ENCODE measurements at regions not wholly inside any gene's neighbourhood (a gene's known extent, or its start where the extent isn't known, plus 50 kb on each side); places are given as distances from the start of the nearest gene placed in this dataset.

- Histone ChIP-seq H3K27me3 (ENCODE audit: insufficient read depth, low read length) (no peaks in the 10 kb centered on the region), H3K27ac (ENCODE audit: low read depth, low read length) (no peak overlapping the region), H3K4me3 (ENCODE audit: insufficient read depth, low read length) (no peak overlapping the region), H4K20me1 (ENCODE audit: insufficient read depth, low read length) (no peaks in the 10 kb centered on the region), H2AFZ (ENCODE audit: low read length) (no peak overlapping the region), H3K79me2 (ENCODE audit: insufficient read depth, low read length) (no peaks in the 10 kb centered on the region), H3K36me3 (ENCODE audit: insufficient read depth, low read length) (no peaks in the 10 kb centered on the region), H3K9me3 (ENCODE audit: low read depth, low read length) (no peaks in the 10 kb centered on the region), H3K4me1 (ENCODE audit: insufficient read depth, low read length) (no peaks in the 10 kb centered on the region), H3K4me2 (ENCODE audit: insufficient read depth, low read length) (no peak overlapping the region)
- no peak for DNase-seq (ENCODE audit: insufficient read length, low spot score, missing footprints)
- no peak for TF ChIP-seq CTCF (IDR thresholded peaks at IDR 0.05; ENCODE audit: extremely low read depth, low read depth, low read length)
Measured at GRCh38 chr6:139485185-139485584, 110.7 kb upstream of the CITED2 start.

- DNase-seq (ENCODE audit: insufficient read length, low spot score, missing footprints), result no peak
- H3K9me3 ChIP-seq (ENCODE audit: low read depth, low read length), result no peaks in the 10 kb centered on the region
- H3K36me3 ChIP-seq (ENCODE audit: insufficient read depth, low read length), result no peaks in the 10 kb centered on the region
- TF ChIP-seq CTCF (IDR thresholded peaks at IDR 0.05; ENCODE audit: extremely low read depth, low read depth, low read length), result no peak
- no peaks in the 10 kb centered on the region for H4K20me1 ChIP-seq (ENCODE audit: insufficient read depth, low read length)
- no peak overlapping the region for H3K4me3 ChIP-seq (ENCODE audit: insufficient read depth, low read length)
- no peaks in the 10 kb centered on the region for H3K27me3 ChIP-seq (ENCODE audit: insufficient read depth, low read length)
- H3K4me1 ChIP-seq (ENCODE audit: insufficient read depth, low read length), result no peaks in the 10 kb centered on the region
- no peak overlapping the region for H3K27ac ChIP-seq (ENCODE audit: low read depth, low read length)
- H3K79me2 ChIP-seq (ENCODE audit: insufficient read depth, low read length), result no peaks in the 10 kb centered on the region
- H2AFZ ChIP-seq (ENCODE audit: low read length), result no peak overlapping the region
- no peak overlapping the region for H3K4me2 ChIP-seq (ENCODE audit: insufficient read depth, low read length)
Measured at GRCh38 chr6:139483079-139483478, 108.6 kb upstream of the CITED2 start.

GRCh38 chr6:139482287-139482686, 107.8 kb upstream of the CITED2 start:
- no peak for TF ChIP-seq CTCF (IDR thresholded peaks at IDR 0.05; ENCODE audit: extremely low read depth, low read depth, low read length)
- Histone ChIP-seq H3K79me2 (ENCODE audit: insufficient read depth, low read length) (no peaks in the 10 kb centered on the region), H3K4me1 (ENCODE audit: insufficient read depth, low read length) (no peaks in the 10 kb centered on the region), H3K36me3 (ENCODE audit: insufficient read depth, low read length) (no peaks in the 10 kb centered on the region), H3K27me3 (ENCODE audit: insufficient read depth, low read length) (no peaks in the 10 kb centered on the region), H3K4me3 (ENCODE audit: insufficient read depth, low read length) (no peak overlapping the region), H3K9me3 (ENCODE audit: low read depth, low read length) (no peaks in the 10 kb centered on the region), H3K27ac (ENCODE audit: low read depth, low read length) (no peak overlapping the region), H4K20me1 (ENCODE audit: insufficient read depth, low read length) (no peaks in the 10 kb centered on the region), H3K4me2 (ENCODE audit: insufficient read depth, low read length) (no peak overlapping the region), H2AFZ (ENCODE audit: low read length) (no peak overlapping the region)
- DNase-seq (ENCODE audit: insufficient read length, low spot score, missing footprints), result no peak

GRCh38 chr6:139480356-139481165, 106.1 kb upstream of the CITED2 start:
- Histone ChIP-seq H3K79me2 (ENCODE audit: insufficient read depth, low read length) (no peaks in the 10 kb centered on the region), H3K9me3 (ENCODE audit: low read depth, low read length) (no peaks in the 10 kb centered on the region), H3K4me3 (ENCODE audit: insufficient read depth, low read length) (no peak overlapping the region), H3K4me1 (ENCODE audit: insufficient read depth, low read length) (no peaks in the 10 kb centered on the region), H4K20me1 (ENCODE audit: insufficient read depth, low read length) (no peaks in the 10 kb centered on the region), H3K27me3 (ENCODE audit: insufficient read depth, low read length) (no peaks in the 10 kb centered on the region), H3K4me2 (ENCODE audit: insufficient read depth, low read length) (no peak overlapping the region), H3K36me3 (ENCODE audit: insufficient read depth, low read length) (no peaks in the 10 kb centered on the region), H2AFZ (ENCODE audit: low read length) (no peak overlapping the region), H3K27ac (ENCODE audit: low read depth, low read length) (no peak overlapping the region)
- DNase-seq (ENCODE audit: insufficient read length, low spot score, missing footprints), result no peak
- TF ChIP-seq CTCF (IDR thresholded peaks at IDR 0.05; ENCODE audit: extremely low read depth, low read depth, low read length), result no peak
